Left forelimb (tissue), 1 donor: ENCODE measurements at regions not wholly inside any gene's neighbourhood (a gene's known extent, or its start where the extent isn't known, plus 50 kb on each side); places are given as distances from the start of the nearest gene placed in this dataset.

Source experiments
- DNase-seq: peaks from one replicate; pipeline ENCODE4 v3.0.0-alpha.2; 2018; ENCODE audit warnings: low spot score

GRCh38 chr16:9412915-9413264 lies 321.4 kb downstream of the HAPSTR1 start:
- no peak for DNase-seq

DNA sequence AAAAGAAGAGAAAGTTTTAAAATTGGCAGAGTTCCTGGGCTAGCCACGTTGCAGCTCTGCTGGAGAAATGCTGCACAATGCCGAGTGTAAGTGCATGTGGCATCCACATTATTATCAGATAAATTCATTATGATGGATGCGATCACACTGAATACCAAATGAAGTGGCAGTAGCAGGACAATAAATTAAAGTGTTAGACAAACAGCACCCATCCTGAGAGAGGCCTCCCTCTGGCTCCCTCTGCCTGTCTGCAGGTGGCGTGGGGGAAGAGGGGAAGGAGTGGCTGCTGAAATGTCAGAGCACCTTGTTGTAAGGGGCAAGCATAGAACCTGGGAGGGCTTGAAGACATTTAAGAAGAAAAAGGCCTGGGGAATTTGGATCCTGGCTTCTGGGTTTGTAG lies 324.1 kb downstream of the HAPSTR1 start:
- no peak for DNase-seq

GRCh38 chr16:9417898-9418297 lies 326.5 kb downstream of the HAPSTR1 start:
- no peak for DNase-seq

DNA sequence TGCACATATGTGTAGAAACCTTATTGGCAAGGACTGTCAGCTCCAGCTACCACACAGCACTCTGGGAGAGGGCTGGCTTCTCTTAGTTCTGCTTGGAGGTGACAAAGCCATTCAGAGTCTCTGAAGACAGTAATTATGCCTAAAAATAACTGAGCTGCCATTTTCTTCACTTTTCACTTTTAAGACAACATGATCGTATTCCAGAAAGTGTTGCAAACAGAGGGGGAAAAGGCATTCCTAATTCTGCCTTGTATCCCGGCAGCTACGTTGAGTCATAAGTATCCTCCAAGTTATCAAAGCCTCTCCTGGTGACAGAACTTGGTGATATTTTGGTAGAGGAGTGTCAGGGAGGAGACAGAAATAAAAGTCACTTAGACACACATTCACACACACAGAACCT lies 327.7 kb downstream of the HAPSTR1 start:
- no peak for DNase-seq

DNA sequence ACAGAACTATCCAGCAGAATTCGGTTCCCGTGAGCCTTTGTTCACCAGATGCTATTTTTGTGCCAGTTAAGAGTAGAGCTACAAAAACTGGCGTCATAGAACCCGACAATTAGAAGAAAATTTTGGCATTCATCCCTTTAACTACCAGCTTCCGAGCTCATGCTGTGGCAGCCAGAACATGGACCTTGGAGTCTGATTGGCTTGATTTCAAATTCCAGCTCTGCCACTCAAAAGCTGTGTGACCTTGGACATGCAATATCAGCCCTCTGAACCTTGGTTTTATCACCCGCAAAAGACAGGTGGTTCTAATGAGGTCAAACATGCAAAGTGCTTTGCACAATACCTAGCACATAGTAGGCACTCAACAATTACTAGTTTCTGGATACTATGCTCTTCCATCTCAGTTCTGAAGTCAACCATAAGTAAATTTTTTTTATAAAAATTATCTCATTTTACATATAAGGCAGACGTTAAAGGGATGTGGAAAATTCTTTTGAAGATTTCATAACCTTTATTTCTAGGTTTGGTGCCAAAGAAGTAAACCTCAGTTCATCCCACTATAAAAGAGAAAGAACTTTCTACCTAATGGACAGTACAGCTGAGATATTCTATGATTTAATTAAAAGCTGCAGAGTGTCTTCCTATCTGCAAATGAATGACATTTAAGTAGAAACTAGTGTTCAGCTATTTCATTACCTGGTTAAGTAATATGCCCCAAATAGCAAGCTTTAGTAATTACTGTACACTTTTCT lies 331.5 kb downstream of the HAPSTR1 start:
- DNase-seq: no peak

DNA sequence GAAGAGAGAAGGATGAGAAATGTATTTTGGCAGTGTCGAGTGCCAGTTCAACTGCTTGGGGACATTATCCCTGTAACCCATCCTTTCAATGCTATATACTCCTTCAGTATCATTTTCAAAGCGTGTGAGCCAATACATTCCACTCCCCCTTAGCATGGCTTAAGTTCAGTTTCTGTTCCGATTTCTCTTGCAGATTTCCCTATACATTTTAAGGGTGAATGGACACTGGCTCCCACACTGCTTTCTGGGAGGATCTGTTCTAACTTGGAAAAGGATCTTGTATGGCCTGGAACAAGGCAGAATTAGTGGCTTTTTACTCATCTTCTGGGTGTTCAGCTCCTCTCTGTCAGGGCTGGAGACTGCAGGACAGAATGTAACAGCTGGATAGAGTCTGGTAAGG lies 333.8 kb downstream of the HAPSTR1 start:
- DNase-seq: no peak

DNA sequence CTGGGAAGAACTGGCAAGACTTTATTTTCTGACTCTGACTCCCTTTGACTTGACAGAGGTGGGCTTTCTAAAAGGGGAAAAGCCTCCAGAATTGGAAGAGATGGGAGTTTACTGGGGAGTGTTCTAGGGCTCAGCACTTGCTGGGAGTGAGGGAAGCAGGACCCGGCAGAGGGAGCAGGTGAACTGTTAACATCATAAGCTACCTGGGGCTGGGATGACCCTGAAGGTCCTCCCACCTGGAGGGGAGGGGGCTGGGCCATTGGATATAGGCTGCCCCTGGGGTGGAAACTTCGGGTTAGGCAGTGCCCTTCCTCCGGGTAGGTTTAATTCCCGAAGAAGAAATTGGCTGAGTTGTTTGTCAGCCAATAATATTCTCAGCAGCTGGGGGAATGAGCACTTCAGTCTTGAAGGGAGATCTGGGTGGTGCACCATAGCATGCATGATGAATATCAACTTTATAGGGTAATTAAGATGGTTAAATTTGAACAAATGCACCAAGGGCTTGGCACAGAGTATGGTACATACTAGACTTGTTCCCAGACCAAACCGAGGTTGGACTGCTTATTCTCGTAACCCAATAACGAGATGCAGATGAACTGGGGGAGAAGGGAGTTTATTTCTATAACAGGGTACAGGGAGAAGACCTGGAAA lies 337.0 kb downstream of the HAPSTR1 start:
- DNase-seq: no peak

- no peak for DNase-seq
These were observed 338.3 kb downstream of the HAPSTR1 start for GRCh38 chr16:9429646-9430330.

- DNase-seq: no peak
These were observed 343.2 kb downstream of the HAPSTR1 start for GRCh38 chr16:9434659-9435058.

- no peak for DNase-seq
These were observed 344.7 kb downstream of the HAPSTR1 start for GRCh38 chr16:9436175-9436574.

- DNase-seq: no peak
These were observed 345.7 kb downstream of the HAPSTR1 start for GRCh38 chr16:9437115-9437514.

DNA sequence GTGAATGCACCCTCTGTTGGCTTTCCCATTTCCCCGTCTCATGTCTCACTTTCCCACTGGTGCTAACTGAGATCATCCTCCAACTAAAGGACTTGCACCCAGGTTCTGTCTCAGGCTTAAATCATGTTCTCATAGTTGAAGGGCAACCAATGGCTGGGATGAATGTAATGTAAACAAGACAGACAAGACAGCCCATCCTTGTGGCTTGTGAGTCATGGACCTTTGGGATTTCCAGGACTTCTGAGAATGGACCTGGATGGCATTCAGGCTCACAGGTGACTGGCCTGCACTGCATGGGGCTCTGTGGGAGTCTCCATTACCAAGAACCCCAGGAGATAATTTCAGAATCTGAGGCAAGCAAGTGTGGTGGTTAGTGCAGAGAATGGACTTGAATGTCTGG lies 347.5 kb downstream of the HAPSTR1 start:
- no peak for DNase-seq

- no peak for DNase-seq
These were observed 349.6 kb downstream of the HAPSTR1 start for GRCh38 chr16:9441012-9441411.

GRCh38 chr16:9443864-9444263 lies 352.4 kb downstream of the HAPSTR1 start:
- no peak for DNase-seq

- DNase-seq: no peak
These were observed 355.2 kb downstream of the HAPSTR1 start for GRCh38 chr16:9446471-9447194.

GRCh38 chr16:9447195-9447551 lies 355.7 kb downstream of the HAPSTR1 start:
- DNase-seq: no peak

DNA sequence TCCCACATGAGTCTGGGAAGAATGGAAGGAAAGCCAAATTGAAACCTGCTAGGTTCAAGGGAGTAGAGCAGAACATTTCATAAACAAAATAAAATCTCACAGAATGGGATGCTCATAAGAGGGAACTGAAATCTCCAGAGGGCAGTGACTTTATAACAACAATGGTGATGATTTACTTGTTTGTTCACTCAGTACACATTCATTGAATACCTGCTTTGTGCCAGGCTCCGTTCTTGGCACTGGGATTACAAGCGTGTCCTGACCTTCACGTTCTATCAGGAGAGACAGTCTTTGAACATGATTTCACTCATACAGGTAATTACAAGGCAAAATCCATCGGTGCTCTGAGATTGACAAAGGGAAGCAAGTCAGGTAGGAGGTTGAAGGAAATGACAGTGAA lies 356.3 kb downstream of the HAPSTR1 start:
- no peak for DNase-seq

DNA sequence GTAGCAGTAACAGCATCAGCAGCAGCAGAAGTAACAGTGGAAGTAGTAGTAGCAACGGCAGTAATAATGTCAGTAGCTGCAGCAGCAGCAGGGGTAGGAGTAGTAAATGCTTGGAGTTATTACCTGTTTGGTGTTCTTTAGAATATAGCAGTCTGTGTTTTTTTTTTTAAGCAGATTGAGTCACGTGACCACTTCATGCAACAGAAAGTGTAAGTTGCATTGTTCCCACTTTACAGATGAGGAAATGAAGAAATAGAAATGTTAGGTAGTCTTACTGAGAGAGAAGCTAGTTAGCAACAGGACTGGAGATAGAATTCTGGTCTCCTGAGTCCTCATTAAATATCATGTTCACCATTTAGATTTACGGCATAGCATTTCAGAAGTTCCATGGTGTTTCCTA lies 358.2 kb downstream of the HAPSTR1 start:
- no peak for DNase-seq

GRCh38 chr16:9457215-9457614 lies 365.8 kb downstream of the HAPSTR1 start:
- no peak for DNase-seq

DNA sequence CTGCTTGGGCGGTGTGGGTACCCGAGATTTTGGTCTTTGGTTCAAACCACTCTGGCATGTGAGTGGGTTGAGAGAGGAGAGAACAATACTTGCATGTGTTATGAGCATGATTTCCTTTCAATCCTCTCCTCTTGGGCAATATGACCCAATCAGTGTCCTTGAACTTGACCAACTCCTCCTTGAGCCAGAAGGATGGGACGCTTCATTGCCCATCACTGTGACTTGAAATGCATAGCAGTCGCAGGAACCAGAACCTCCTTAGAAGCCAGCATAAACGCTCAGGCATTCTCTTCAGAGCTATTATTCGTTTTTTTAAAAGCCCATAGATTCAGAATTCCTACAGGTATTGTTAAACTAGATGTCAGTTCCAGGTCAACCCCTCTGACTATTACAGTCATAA lies 367.4 kb downstream of the HAPSTR1 start:
- no peak for DNase-seq

- no peak for DNase-seq
These were observed 371.5 kb downstream of the HAPSTR1 start for GRCh38 chr16:9462984-9463383.

- no peak for DNase-seq
These were observed 372.0 kb downstream of the HAPSTR1 start for GRCh38 chr16:9463461-9463860.

DNA sequence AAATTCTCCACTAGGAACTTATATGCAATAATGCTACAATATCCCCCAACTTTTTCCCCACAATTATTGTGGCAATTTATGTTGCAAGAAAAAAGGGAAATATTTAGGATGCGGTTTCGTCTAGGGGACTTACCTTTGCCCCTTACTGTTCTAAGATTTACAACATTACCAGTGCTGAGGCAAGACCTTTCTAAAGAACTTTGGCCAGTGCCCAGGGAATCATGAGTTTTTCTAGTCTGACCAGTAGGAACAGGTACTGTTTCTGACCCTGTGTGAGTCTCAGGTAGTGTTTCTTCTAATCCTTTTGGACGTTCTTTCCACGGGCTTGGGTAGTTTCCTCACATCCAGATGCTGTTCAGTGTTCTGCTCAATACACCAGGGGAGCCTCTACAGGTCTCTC lies 373.7 kb downstream of the HAPSTR1 start:
- DNase-seq: no peak
